Fibroblast of skin of scalp (primary cell): ENCODE measurements at regions not wholly inside any gene's neighbourhood (a gene's known extent, or its start where the extent isn't known, plus 50 kb on each side); places are given as distances from the start of the nearest gene placed in this dataset.

Source experiments
- DNase-seq: peaks from one replicate; pipeline ENCODE4 v3.0.0-alpha.2; 2013

GRCh38 chr1:13976485-13976884, 276.5 kb downstream of the PRDM2 start:
- no peak for DNase-seq

GRCh38 chr1:13981142-13981541, 281.2 kb downstream of the PRDM2 start:
- DNase-seq, result no peak

- no peak for DNase-seq
Measured at GRCh38 chr1:13983393-13983792, 283.4 kb downstream of the PRDM2 start.

- no peak for DNase-seq
Measured at GRCh38 chr1:13990939-13991338, 291.0 kb downstream of the PRDM2 start.

- no peak for DNase-seq
Measured at GRCh38 chr1:13992489-13993285, 292.7 kb downstream of the PRDM2 start.

- no peak for DNase-seq
Measured at GRCh38 chr1:13994386-13994785, 294.4 kb downstream of the PRDM2 start.

GRCh38 chr1:13996334-13996733, 296.3 kb downstream of the PRDM2 start:
- DNase-seq, result no peak

- DNase-seq, result no peak
Measured at GRCh38 chr1:14003552-14003951, 303.6 kb downstream of the PRDM2 start.

- no peak for DNase-seq
Measured at GRCh38 chr1:14009582-14009981, 309.6 kb downstream of the PRDM2 start.

- no peak for DNase-seq
Measured at GRCh38 chr1:14010476-14010875, 310.5 kb downstream of the PRDM2 start.

- DNase-seq, result no peak
Measured at GRCh38 chr1:14011132-14011531, 311.1 kb downstream of the PRDM2 start.

GRCh38 chr1:14011888-14012287, 311.9 kb downstream of the PRDM2 start:
- no peak for DNase-seq

GRCh38 chr1:14014929-14015328, 314.9 kb downstream of the PRDM2 start:
- DNase-seq, result no peak

GRCh38 chr1:14015917-14016316, 315.9 kb downstream of the PRDM2 start:
- no peak for DNase-seq

GRCh38 chr1:14017531-14017961, 317.6 kb downstream of the PRDM2 start:
- DNase-seq, result no peak

- no peak for DNase-seq
Measured at GRCh38 chr1:14019461-14019860, 319.5 kb downstream of the PRDM2 start.

GRCh38 chr1:14020006-14020405, 320.0 kb downstream of the PRDM2 start:
- DNase-seq, result no peak

GRCh38 chr1:14027099-14027498, 327.1 kb downstream of the PRDM2 start:
- no peak for DNase-seq

- DNase-seq, result no peak
Measured at GRCh38 chr1:14031461-14031860, 331.5 kb downstream of the PRDM2 start.

- DNase-seq, result no peak
Measured at GRCh38 chr1:14034506-14034905, 334.5 kb downstream of the PRDM2 start.

GRCh38 chr1:14037101-14037847, 337.3 kb downstream of the PRDM2 start:
- no peak for DNase-seq

- DNase-seq, result no peak
Measured at GRCh38 chr1:14039582-14040430, 339.8 kb downstream of the PRDM2 start.

- no peak for DNase-seq
Measured at GRCh38 chr1:14049965-14050364, 350.0 kb downstream of the PRDM2 start.
